NCI-H128 (cell line): ENCODE measurements at regions not wholly inside any gene's neighbourhood (a gene's known extent, or its start where the extent isn't known, plus 50 kb on each side); places are given as distances from the start of the nearest gene placed in this dataset.

Source experiments
- DNase-seq: peaks from one replicate; lab custom pipeline; 2025; ENCODE audit not compliant: unreplicated experiment; lab: John Stamatoyannopoulos, UW

DNA sequence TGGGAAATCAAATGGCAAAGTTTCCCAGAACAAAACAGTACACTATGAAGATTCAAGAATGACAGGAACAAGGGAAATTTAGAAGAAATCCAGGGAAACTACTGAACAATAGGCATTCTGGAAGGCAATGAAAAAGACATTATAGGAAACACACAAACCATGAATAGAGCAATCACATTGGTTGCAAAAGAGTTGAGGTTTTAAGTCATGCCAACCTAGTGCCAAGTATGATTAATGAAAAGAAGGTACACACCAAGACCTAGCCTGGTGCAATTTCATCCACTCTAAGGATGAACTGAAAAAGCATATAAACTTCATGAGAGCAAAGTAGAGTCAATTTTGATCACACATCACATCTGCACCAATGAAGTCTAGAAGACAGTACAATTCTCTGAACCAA lies 326.9 kb downstream of the PDHA2 start:
- no peak for DNase-seq

DNA sequence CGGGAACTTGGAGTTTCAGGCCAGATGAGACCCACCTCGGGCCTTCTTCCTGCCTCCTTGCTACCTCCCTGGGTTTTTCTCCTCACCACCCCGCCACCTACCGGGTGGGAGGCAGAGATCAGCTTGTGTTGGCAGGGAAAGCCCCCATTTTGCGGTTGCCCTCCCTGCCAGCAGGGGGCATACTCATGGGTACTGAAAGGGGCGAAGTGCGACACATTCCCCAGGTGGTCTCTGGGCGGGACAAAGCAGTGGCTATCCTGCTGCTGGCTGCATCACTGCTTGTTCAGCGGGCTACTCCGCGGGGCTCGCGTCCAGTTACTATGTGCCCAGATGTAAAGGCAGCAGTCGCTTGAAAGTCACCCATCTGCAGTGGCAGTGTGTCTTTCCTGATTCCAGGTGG lies 330.3 kb downstream of the PDHA2 start:
- no peak for DNase-seq

DNA sequence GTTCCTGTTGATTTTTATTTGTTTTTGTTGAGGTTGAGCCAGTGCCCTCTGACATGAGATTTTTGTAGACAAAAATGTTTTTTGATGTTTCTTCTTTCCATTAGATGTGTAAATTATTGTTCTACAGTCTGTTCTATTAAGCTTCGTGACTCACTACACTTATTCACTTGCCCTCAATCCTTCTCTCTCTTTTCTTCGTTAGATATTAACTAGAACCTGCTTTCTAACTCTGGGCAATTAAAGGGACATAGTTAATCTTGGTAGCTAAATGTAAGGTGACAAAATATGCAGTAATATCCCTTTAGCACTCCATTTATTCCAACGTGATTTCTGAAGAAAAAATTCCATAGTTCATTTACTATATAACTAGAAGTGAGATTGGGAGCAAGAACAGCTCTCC lies 333.9 kb downstream of the PDHA2 start:
- DNase-seq: no peak

DNA sequence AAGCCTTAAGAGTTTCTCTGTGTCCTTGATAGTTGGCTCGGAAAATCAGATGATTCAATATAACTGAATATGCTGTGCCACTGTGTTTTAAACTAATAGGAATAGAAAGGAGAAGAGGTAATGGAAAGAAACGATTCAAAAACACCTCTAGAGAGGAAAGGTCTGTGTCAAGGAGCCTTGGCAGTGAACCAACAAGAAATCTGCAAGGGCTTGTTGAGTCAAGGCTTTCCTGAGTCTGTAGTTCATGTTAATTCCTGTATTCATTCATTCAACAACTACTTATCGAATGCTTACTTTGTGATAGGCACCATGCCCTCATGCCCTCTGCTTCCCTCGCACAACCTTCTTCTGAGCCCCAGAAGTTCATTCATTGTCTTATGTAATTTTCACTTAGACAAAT lies 336.0 kb downstream of the PDHA2 start:
- DNase-seq: no peak

DNA sequence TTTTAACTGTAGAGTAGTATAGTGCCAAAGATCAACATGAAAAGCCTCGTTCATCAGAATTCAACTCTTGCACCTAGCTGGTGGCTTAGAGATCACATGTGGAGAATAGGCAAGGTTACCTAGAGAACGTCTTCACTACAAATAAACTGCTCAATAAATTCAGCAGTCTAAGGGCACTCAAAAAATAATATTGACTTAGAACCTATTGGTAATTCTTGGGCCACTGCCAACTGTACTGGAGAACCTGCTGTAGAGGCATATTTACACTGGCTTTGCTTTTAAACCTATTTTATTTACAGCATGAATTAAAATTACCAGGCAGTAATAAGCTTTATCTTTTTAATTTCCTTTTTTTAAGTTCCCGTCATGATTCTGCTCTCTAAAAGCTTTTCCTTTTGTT lies 343.7 kb downstream of the PDHA2 start:
- no peak for DNase-seq

- no peak for DNase-seq
Measured at GRCh38 chr4:96186593-96186992, 346.7 kb downstream of the PDHA2 start.

DNA sequence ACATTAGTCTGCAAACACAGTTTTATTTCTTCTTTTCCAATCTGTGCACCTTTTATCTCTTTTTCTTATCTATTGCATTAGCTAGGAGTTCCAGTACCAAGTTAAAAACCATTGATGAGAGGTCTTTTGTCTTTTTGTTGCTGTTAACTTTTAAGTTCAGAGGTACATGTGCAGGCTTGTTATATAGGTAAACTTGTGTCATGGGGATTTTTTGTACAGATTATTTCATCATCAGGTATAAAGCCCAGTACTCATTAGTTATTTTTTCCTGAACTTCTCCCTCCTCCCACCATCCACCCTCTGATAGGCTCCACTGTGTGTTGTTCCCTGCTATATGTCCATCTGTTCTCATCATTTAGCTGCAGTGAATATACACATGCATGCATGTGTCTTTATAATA lies 349.9 kb downstream of the PDHA2 start:
- DNase-seq: no peak

GRCh38 chr4:96193061-96193460 lies 353.2 kb downstream of the PDHA2 start:
- no peak for DNase-seq

GRCh38 chr4:96194993-96195392 lies 355.1 kb downstream of the PDHA2 start:
- no peak for DNase-seq

- no peak for DNase-seq
Measured at GRCh38 chr4:96205143-96205936, 365.4 kb downstream of the PDHA2 start.

- DNase-seq: no peak
Measured at GRCh38 chr4:96227515-96227914, 387.6 kb downstream of the PDHA2 start.

DNA sequence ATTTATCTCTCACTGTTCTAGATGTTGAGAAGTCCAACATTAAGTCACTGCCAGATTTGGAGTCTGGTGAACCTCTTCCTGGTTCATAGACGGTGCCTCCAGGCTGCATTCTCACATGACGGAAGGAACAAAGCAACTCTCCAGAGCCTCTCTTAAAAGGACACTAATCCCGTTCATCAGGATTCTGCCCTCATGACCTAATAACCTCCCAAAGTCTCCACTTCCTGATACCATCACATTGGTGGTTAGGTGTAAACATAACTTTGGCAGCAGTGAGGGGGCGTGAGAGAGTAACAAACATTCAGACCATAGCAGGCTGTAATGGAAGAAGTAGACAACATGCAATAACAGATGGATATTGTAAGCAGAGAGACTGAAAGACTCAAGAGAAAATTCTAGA lies 388.6 kb downstream of the PDHA2 start:
- DNase-seq: no peak

- no peak for DNase-seq
Measured at GRCh38 chr4:96240041-96240440, 400.1 kb downstream of the PDHA2 start.

GRCh38 chr4:96241819-96242218 lies 401.9 kb downstream of the PDHA2 start:
- no peak for DNase-seq

GRCh38 chr4:96247096-96247495 lies 407.2 kb downstream of the PDHA2 start:
- no peak for DNase-seq

DNA sequence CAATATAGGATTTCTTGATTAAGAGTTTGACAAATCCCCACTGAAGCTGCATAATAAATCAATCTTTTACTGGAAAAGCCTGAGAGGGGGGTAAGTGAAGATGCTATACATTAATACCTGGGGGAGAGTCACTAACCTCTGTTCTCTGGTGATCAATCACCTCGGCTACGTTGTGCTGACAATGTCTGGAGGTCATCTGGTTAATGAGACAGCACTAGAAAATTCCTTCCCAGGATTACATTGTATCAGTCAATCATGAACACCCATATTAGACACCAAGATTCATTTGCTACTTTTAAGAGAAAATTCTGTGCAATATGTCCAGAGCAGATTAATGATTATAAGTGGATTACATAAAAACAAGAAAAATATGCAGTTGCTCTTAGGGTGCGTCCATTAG lies 408.3 kb downstream of the PDHA2 start:
- DNase-seq: no peak

DNA sequence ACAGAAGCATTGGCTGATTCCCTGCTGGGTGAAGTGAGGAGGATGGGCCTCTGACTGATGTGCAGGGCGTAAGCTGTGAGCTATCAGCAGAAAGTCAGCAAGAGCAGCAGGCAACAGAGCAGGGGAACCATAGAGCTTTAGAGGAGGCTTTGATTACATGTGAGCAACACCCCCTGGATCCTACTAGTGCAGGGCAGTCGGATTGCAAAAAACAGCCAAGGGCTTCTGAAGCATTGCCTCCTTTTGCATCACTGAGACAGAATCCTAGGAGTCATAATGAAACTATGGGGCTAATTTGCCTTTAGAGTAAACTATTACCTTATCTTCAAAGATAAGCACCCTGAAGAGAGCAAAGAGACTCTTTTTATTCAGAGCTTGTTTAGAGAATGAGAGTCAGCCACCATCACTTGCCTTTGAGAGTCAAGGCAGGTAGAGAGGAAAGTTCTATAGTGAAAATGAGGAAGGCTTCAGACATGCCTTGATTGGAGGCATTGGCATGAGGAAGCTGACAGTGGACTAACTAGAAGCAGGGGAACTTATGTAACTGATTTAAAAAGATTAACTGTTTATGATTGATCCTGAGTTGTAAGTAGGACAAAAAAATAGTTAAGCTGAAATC lies 420.3 kb downstream of the PDHA2 start:
- DNase-seq: no peak

GRCh38 chr4:96262057-96262456 lies 422.2 kb downstream of the PDHA2 start:
- no peak for DNase-seq

GRCh38 chr4:96263291-96263690 lies 423.4 kb downstream of the PDHA2 start:
- no peak for DNase-seq

- no peak for DNase-seq
Measured at GRCh38 chr4:96264941-96265463, 425.1 kb downstream of the PDHA2 start.

GRCh38 chr4:96293806-96294205 lies 453.9 kb downstream of the PDHA2 start:
- DNase-seq: no peak

- no peak for DNase-seq
Measured at GRCh38 chr4:96295143-96295741, 455.3 kb downstream of the PDHA2 start.
